Liver (tissue), 8 donors: ENCODE measurements at regions not wholly inside any gene's neighbourhood (a gene's known extent, or its start where the extent isn't known, plus 50 kb on each side); places are given as distances from the start of the nearest gene placed in this dataset.

Source experiments
- DNase-seq: peaks from one replicate; pipeline ENCODE4 v3.0.0-alpha.2; 2017; ENCODE audit warnings: low spot score
- H3K27ac ChIP-seq, 2 donors: one replicate each; pipeline ENCODE4 v1.7.0; 2013; ENCODE audit warnings: inconsistent platforms in 2 of 2, low read length in 2 of 2, control low read depth in 1 of 2, low read depth in 1 of 2, mild to moderate bottlenecking in 1 of 2
- H3K27me3 ChIP-seq, 4 donors: one replicate each; pipeline versions ENCODE4 v1.6.1 to v1.7.0; 2013; ENCODE audit warnings: low read length in 3 of 4, inconsistent platforms in 1 of 4, mild to moderate bottlenecking in 1 of 4, moderate library complexity in 1 of 4; ENCODE audit not compliant: control insufficient read depth in 4 of 4, insufficient read depth in 4 of 4
- H3K36me3 ChIP-seq, 4 donors: one replicate each; pipeline versions ENCODE4 v1.6.1 to v1.7.0; 2013; ENCODE audit warnings: low read length in 3 of 4, mild to moderate bottlenecking in 3 of 4, low read depth in 1 of 4, moderate library complexity in 1 of 4; ENCODE audit not compliant: control insufficient read depth in 4 of 4, insufficient read depth in 3 of 4
- H3K4me1 ChIP-seq, 4 donors: one replicate each; pipeline versions ENCODE4 v1.6.1 to v1.7.0; 2013; ENCODE audit warnings: low read length in 3 of 4, mild to moderate bottlenecking in 3 of 4, moderate library complexity in 1 of 4; ENCODE audit not compliant: control insufficient read depth in 4 of 4, insufficient read depth in 4 of 4
- H3K4me3 ChIP-seq, 3 donors: one replicate each; pipeline versions ENCODE4 v1.6.1 to v1.7.0; 2013; ENCODE audit warnings: low read length in 3 of 3, control low read depth in 1 of 3, low read depth in 1 of 3, mild to moderate bottlenecking in 1 of 3
- H3K9ac ChIP-seq, 2 donors: one replicate each; pipeline ENCODE4 v1.7.0; 2013; ENCODE audit warnings: low read length in 2 of 2, mild to moderate bottlenecking in 2 of 2, moderate library complexity in 2 of 2, control low read depth in 1 of 2, low read depth in 1 of 2
- H3K9me3 ChIP-seq, 4 donors: one replicate each; pipeline versions ENCODE4 v1.6.1 to v1.7.0; 2013; ENCODE audit warnings: low read length in 3 of 4; ENCODE audit not compliant: control insufficient read depth in 4 of 4
- ATF3 ChIP-seq: IDR thresholded peaks from 2 replicates; pipeline ENCODE4 v1.6.1; 2016; ENCODE audit warnings: antibody characterized with exemption
- CTCF ChIP-seq: fragments of 150-350 bp; IDR thresholded peaks from 2 replicates; pipeline ENCODE4 v1.5.1; 2017; ENCODE audit warnings: improper control_type of control experiment, low read depth, low read length; ENCODE audit not compliant: missing input control
- EGR1 ChIP-seq, 2 donors: IDR thresholded peaks; 2 replicates each; pipeline ENCODE4 v1.6.1; 2016 to 2018; ENCODE audit warnings: antibody characterized with exemption in 2 of 2, low read depth in 2 of 2
- FOXA2 ChIP-seq: IDR thresholded peaks from 2 replicates; pipeline ENCODE4 v1.6.1; 2016; ENCODE audit warnings: antibody characterized with exemption
- GABPA ChIP-seq, 2 donors: IDR thresholded peaks in 1 of 2; conservative IDR thresholded peaks in 1 of 2; 2 replicates each; pipeline ENCODE4 v1.6.1; 2016; ENCODE audit warnings: antibody characterized with exemption in 2 of 2, mild to moderate bottlenecking in 1 of 2, moderate library complexity in 1 of 2
- HNF4A ChIP-seq, 2 donors: conservative IDR thresholded peaks; 2 replicates each; pipeline ENCODE4 v1.6.1; 2016; ENCODE audit warnings: antibody characterized with exemption in 2 of 2, mild to moderate bottlenecking in 2 of 2
- JUND ChIP-seq, 2 donors: IDR thresholded peaks; 2 replicates each; pipeline ENCODE4 v1.6.1; 2016; ENCODE audit warnings: antibody characterized with exemption in 2 of 2
- RXRA ChIP-seq, 2 donors: IDR thresholded peaks; 2 replicates each; pipeline ENCODE4 v1.6.1; 2017 to 2018; ENCODE audit warnings: antibody characterized with exemption in 2 of 2, mild to moderate bottlenecking in 1 of 2
- SP1 ChIP-seq: IDR thresholded peaks from 2 replicates; pipeline ENCODE4 v1.6.1; 2018; ENCODE audit warnings: antibody characterized with exemption, mild to moderate bottlenecking
- TAF1 ChIP-seq: conservative IDR thresholded peaks from 2 replicates; pipeline ENCODE4 v1.6.1; 2016; ENCODE audit warnings: antibody characterized with exemption, mild to moderate bottlenecking
- YY1 ChIP-seq: IDR thresholded peaks from 2 replicates; pipeline ENCODE4 v1.6.1; 2016; ENCODE audit warnings: antibody characterized with exemption, mild to moderate bottlenecking
- ZBTB33 ChIP-seq: IDR thresholded peaks from 2 replicates; pipeline ENCODE4 v1.6.1; 2016; ENCODE audit warnings: antibody characterized with exemption
- WGBS: extraction: QIAGEN DNeasy Blood & Tissue Kit; methylation state at CpG from one replicate; pipeline ENCODE4 v1.1.7; 2013; 5-methylcytosine and 5-hydroxymethylcytosine counted together
- donor health status: healthy.
- donor health status: healthy.
- donor health status: healthy.
- donor health status: healthy.
- donor health status: healthy.

- TF ChIP-seq ATF3, result no peak
- TF ChIP-seq YY1, result no peak
- TF ChIP-seq CTCF, result no peak
Measured at GRCh38 chr2:183242937-183243336, 118.7 kb downstream of the NUP35 start (continued).

- Histone ChIP-seq H3K4me1 (peaks cover 0 to 5% (median 0%) of the 10 kb centered on the region in 4 donors), H3K27me3 (no peaks in the 10 kb centered on the region), H3K4me3 (no peak overlapping the region), H3K36me3 (no peaks in the 10 kb centered on the region), H3K27ac (no peak overlapping the region), H3K9me3 (no peaks in the 10 kb centered on the region), H3K9ac (no peak overlapping the region)
- TF ChIP-seq TAF1 (no peak), SP1 (no peak), HNF4A (conservative IDR thresholded peaks at IDR 0.05) (no peak), CTCF (no peak), EGR1 (IDR thresholded peaks at IDR 0.05; ENCODE audit: low read depth in 2 of 2) (no peak), JUND (IDR thresholded peaks at IDR 0.05) (no peak), GABPA (IDR thresholded peaks at IDR 0.05 in 1 of 2, conservative IDR thresholded peaks at IDR 0.05 in 1 of 2) (no peak), RXRA (IDR thresholded peaks at IDR 0.05) (no peak)
- DNase-seq, result no peak
- 93% methylated on average over 3 of the region's 3 CpGs for WGBS
Measured at GRCh38 chr2:183243758-183244157, 119.5 kb downstream of the NUP35 start.

- TF ChIP-seq FOXA2 (peak; percentile 66), JUND (IDR thresholded peaks at IDR 0.05) (no peak), ZBTB33 (no peak)
- H3K27ac ChIP-seq, result no peak overlapping the region
- H3K9me3 ChIP-seq, result no peaks in the 10 kb centered on the region
- no peaks in the 10 kb centered on the region for H3K27me3 ChIP-seq
- no peaks in the 10 kb centered on the region for H3K36me3 ChIP-seq
- H3K9ac ChIP-seq, result no peak overlapping the region
- 85% methylated on average over 2 of the region's 2 CpGs for WGBS
- no peak for DNase-seq
- no peak overlapping the region for H3K4me3 ChIP-seq
- peaks cover 0 to 5% (median 0%) of the 10 kb centered on the region in 4 donors for H3K4me1 ChIP-seq
Measured at GRCh38 chr2:183244300-183244844, 120.1 kb downstream of the NUP35 start.
